ENCODE measurements at regions not wholly inside any gene's neighbourhood (a gene's known extent, or its start where the extent isn't known, plus 50 kb on each side); places are given as distances from the start of the nearest gene placed in this dataset.

DNA sequence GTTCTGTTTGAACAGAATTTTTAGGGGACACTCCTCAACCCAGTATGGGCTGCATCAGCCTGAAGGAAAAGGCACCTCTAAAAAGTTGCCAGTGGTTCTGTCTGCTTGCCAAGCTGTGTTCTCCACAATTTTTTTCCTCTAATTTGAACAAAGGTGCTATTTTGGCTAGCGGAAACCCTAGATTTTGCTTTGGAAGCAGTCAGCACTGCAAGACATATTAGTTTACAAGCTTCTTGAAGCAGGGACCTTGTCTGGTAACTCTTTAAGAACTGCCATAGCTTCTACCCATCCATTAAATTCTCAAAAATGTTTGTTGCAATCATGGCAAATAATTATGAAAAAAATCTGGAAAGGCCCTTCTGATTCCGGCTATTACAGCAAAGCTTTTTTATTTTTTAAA lies 75.6 kb upstream of the HEPHL1 start:
- TF ChIP-seq POLR2A (IDR thresholded peaks at IDR 0.05), result no peak
- H3K4me3 ChIP-seq, result no peak overlapping the region
- no peak overlapping the region for H3K27ac ChIP-seq
- DNase-seq, result no peak
- H3K27me3 ChIP-seq, result no peaks in the 10 kb centered on the region
- no peaks in the 10 kb centered on the region for H3K4me1 ChIP-seq (replicated peaks in 1 of 2)
- intact Hi-C loops (cut with DNase I), result no loop called here
- no peaks in the 10 kb centered on the region for H3K9me3 ChIP-seq (replicated peaks in 1 of 3)
- 69 to 83% (median 77%) methylated on average over 2 of the region's 2 CpGs for WGBS, 4 donors
- no peaks in the 10 kb centered on the region for H3K36me3 ChIP-seq (replicated peaks in 1 of 2)

DNA sequence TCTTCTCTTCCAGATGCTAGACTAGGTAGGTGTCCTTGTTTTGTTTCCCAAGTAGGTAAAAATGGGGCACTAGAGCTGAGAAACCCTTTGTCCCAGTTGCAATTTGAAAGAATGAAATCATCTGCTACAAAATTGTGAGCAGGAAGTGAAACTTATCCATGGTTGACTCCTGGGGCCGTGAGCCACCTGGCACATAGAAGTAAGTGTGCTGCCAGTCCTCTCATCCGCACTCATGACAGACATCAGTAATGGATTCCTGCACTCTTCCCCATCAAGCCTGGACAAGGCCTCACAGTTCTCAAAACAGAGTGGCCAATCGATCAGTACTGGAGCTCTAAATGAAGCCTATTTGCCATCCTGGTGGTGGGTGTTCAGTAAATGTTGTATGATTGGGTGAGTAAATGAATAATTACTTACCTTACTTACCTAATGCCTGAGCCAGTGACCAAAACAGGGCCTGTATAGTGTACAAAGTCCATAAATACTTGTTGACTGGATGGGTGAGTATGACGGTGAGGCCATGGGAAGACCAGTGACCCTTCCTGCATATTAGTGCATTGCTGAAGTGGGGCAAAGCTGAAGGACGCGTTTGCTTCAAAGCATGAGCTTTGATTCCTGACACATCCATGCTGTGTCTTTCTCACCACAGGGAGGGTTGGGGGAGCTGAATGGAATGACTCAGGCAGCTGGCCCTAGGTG lies 68.9 kb upstream of the HEPHL1 start:
- TF ChIP-seq POLR2A (IDR thresholded peaks at IDR 0.05), result no peak
- Histone ChIP-seq H3K27me3 (no peaks in the 10 kb centered on the region), H3K9me3 (replicated peaks in 1 of 3) (no peaks in the 10 kb centered on the region), H3K27ac (no peak overlapping the region), H3K4me3 (no peak overlapping the region), H3K36me3 (replicated peaks in 1 of 2) (no peaks in the 10 kb centered on the region), H3K4me1 (replicated peaks in 1 of 2) (no peaks in the 10 kb centered on the region)
- 68 to 85% (median 72%) methylated on average over 6 of the region's 6 CpGs for WGBS, 4 donors
- DNase-seq, result no peak
- intact Hi-C loops (cut with DNase I), result no loop called here

DNA sequence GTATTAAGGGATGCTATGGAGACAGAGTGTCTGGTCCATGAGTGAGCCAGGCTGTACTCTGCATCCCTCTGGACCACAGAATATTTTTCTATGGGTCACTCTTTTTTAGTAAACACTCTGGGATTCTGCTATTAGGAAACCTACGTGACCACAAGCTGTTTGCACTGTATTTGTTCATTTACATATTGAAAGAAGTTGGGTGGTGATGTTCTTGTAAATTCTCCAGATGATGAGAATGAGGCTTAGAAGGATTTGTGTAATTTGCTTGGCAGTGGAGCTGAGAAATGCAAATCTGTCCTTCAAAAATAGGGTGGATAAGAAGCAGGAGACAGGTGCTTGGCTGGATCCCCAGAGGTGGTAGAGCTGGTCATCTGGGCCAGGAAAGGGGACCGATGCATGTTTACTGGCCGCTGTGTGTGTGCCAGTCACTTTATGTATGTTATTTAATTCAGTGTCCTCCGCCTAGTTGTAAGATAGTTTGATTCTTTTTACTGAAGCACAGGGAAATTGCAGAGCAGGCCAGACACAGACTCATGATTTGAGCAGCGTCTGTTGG lies 63.7 kb upstream of the HEPHL1 start:
- Histone ChIP-seq H3K9me3 (replicated peaks in 1 of 3) (no peaks in the 10 kb centered on the region), H3K27me3 (no peaks in the 10 kb centered on the region), H3K4me1 (replicated peaks in 1 of 2) (no peaks in the 10 kb centered on the region), H3K27ac (no peak overlapping the region), H3K4me3 (no peak overlapping the region), H3K36me3 (replicated peaks in 1 of 2) (no peaks in the 10 kb centered on the region)
- TF ChIP-seq, protein P1, sequence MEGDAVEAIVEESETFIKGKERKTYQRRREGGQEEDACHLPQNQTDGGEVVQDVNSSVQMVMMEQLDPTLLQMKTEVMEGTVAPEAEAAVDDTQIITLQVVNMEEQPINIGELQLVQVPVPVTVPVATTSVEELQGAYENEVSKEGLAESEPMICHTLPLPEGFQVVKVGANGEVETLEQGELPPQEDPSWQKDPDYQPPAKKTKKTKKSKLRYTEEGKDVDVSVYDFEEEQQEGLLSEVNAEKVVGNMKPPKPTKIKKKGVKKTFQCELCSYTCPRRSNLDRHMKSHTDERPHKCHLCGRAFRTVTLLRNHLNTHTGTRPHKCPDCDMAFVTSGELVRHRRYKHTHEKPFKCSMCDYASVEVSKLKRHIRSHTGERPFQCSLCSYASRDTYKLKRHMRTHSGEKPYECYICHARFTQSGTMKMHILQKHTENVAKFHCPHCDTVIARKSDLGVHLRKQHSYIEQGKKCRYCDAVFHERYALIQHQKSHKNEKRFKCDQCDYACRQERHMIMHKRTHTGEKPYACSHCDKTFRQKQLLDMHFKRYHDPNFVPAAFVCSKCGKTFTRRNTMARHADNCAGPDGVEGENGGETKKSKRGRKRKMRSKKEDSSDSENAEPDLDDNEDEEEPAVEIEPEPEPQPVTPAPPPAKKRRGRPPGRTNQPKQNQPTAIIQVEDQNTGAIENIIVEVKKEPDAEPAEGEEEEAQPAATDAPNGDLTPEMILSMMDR (IDR thresholded peaks at IDR 0.05), result no peak
- DNase-seq, result no peak
- intact Hi-C loops (cut with DNase I), result no loop called here
- 66 to 76% (median 73%) methylated on average over 5 of the region's 5 CpGs for WGBS, 4 donors

DNA sequence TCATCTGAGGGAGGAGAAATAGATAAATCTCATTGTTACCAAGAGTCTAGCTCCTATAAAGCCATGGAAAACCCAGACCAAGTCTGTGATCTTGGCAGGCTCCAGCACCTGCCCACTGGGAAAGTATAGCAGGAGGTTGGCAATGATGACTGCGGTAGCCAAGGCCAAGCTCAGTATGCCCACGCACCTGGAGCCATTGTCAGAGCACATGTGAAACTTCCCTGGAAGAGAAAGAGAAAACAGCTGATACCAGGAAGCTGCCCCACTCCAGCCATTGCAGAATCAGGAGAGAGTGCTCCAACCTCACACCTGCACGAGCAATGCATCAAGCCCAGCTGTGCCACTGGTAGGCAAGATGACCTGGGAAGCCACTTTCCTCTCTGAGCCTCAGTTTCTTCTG lies 62.2 kb upstream of the HEPHL1 start:
- intact Hi-C loops (cut with DNase I), result no loop called here
- TF ChIP-seq POLR2A (IDR thresholded peaks at IDR 0.05), result no peak
- TF ChIP-seq, protein P1 (IDR thresholded peaks at IDR 0.05), result no peak
- no peak for DNase-seq
- no peaks in the 10 kb centered on the region for H3K9me3 ChIP-seq (replicated peaks in 1 of 3)
- H3K4me1 ChIP-seq (replicated peaks in 1 of 2), result no peaks in the 10 kb centered on the region
- no peak overlapping the region for H3K27ac ChIP-seq
- H3K27me3 ChIP-seq, result no peaks in the 10 kb centered on the region
- H3K36me3 ChIP-seq (replicated peaks in 1 of 2), result no peaks in the 10 kb centered on the region
- H3K4me3 ChIP-seq, result no peak overlapping the region
- WGBS, 4 donors, result 38 to 82% (median 71%) methylated on average over 3 of the region's 3 CpGs

DNA sequence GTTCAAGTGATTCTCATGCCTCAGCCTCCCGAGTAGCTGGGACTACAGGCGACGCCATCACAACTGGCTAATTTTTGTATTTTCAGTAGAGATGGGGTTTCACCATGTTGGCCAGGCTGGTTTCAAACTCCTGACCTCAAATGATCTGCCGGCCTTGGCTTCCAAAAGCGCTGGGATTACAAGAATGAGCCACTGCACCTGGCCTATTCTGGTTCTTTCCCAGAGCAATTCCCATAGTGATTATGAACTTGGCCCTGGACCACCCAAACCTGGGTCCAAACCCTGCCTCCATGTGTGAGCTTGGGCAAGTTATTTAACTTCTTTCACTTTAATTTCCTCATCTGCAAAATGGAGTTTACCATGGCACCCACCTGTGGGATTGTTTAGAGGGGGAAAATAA lies 61.5 kb upstream of the HEPHL1 start:
- WGBS, 4 donors, result 74 to 86% (median 82%) methylated on average over 5 of the region's 5 CpGs

More for the DNA sequence above, 61.5 kb upstream of the HEPHL1 start:
- H3K36me3 ChIP-seq (replicated peaks in 1 of 2), result no peaks in the 10 kb centered on the region
- no peaks in the 10 kb centered on the region for H3K9me3 ChIP-seq (replicated peaks in 1 of 3)
- H3K4me1 ChIP-seq (replicated peaks in 1 of 2), result no peaks in the 10 kb centered on the region
- no peak for TF ChIP-seq POLR2A (IDR thresholded peaks at IDR 0.05)
- TF ChIP-seq, protein P1 (IDR thresholded peaks at IDR 0.05), result no peak
- no peak for DNase-seq
- H3K4me3 ChIP-seq, result no peak overlapping the region
- intact Hi-C loops (cut with DNase I), result no loop called here
- no peaks in the 10 kb centered on the region for H3K27me3 ChIP-seq
- no peak overlapping the region for H3K27ac ChIP-seq

Measured in adrenal gland (tissue), 9 donors.